Lung (tissue), 11 donors: ENCODE measurements at regions not wholly inside any gene's neighbourhood (a gene's known extent, or its start where the extent isn't known, plus 50 kb on each side); places are given as distances from the start of the nearest gene placed in this dataset.

Source experiments
- ATAC-seq: fragments of 200-7000 bp; cut with Tn5 transposase; one replicate; pipeline ENCODE4 v1.9.1; 2020; ENCODE audit warnings: moderate number of reproducible peaks; ENCODE audit not compliant: insufficient read depth, low FRiP score
- DNase-seq, 3 donors: peaks; one replicate each; pipeline ENCODE4 v3.0.0-alpha.2; 2013 to 2017
- H3K27ac ChIP-seq, 2 donors: one replicate each; pipeline ENCODE4 v1.5.1; 2013; ENCODE audit warnings: mild to moderate bottlenecking in 2 of 2, moderate library complexity in 2 of 2, control low read depth in 1 of 2, inconsistent platforms in 1 of 2, low read depth in 1 of 2, low read length in 1 of 2
- H3K27me3 ChIP-seq, 3 donors: one replicate each; pipeline ENCODE4 v1.5.1; 2013; ENCODE audit warnings: low read length in 2 of 3; ENCODE audit not compliant: control insufficient read depth in 3 of 3, insufficient read depth in 3 of 3
- H3K36me3 ChIP-seq, 4 donors: one replicate each; pipeline ENCODE4 v1.5.1; 2013; ENCODE audit warnings: low read length in 4 of 4, mild to moderate bottlenecking in 1 of 4, moderate library complexity in 1 of 4; ENCODE audit not compliant: control insufficient read depth in 4 of 4, insufficient read depth in 4 of 4
- H3K4me1 ChIP-seq, 5 donors: one replicate each; pipeline ENCODE4 v1.5.1; 2013; ENCODE audit warnings: low read length in 5 of 5, mild to moderate bottlenecking in 2 of 5, moderate library complexity in 1 of 5; ENCODE audit not compliant: control insufficient read depth in 5 of 5, insufficient read depth in 5 of 5
- H3K4me3 ChIP-seq: one replicate; pipeline ENCODE4 v1.5.1; 2013; ENCODE audit warnings: mild to moderate bottlenecking, control low read depth, moderate library complexity
- H3K9ac ChIP-seq, 2 donors: one replicate each; pipeline ENCODE4 v1.5.1; 2013; ENCODE audit warnings: low read length in 2 of 2, control low read depth in 1 of 2; ENCODE audit not compliant: insufficient read depth in 1 of 2
- H3K9me3 ChIP-seq, 4 donors: one replicate each; pipeline ENCODE4 v1.5.1; 2013; ENCODE audit warnings: low read length in 3 of 4, mild to moderate bottlenecking in 1 of 4, moderate library complexity in 1 of 4; ENCODE audit not compliant: control insufficient read depth in 4 of 4, insufficient read depth in 3 of 4
- WGBS, 2 donors: extraction: QIAGEN DNeasy Blood & Tissue Kit; methylation state at CpG; one replicate each; pipeline ENCODE4 v1.1.7; 2013; 5-methylcytosine and 5-hydroxymethylcytosine counted together
- TF ChIP-seq, protein P1 (sequence below): IDR thresholded peaks from 2 replicates; pipeline ENCODE4 v1.5.1; 2012; ENCODE audit warnings: mild to moderate bottlenecking; ENCODE audit errors: control extremely low read depth, extremely low read depth
- donor health status: control.
- donor health status: control.
- donor health status: Bipolar disorder and iron deficiency.
- donor health status: healthy.
- donor health status: DM: yes; HTN: yes; CAD: no.

DNA sequence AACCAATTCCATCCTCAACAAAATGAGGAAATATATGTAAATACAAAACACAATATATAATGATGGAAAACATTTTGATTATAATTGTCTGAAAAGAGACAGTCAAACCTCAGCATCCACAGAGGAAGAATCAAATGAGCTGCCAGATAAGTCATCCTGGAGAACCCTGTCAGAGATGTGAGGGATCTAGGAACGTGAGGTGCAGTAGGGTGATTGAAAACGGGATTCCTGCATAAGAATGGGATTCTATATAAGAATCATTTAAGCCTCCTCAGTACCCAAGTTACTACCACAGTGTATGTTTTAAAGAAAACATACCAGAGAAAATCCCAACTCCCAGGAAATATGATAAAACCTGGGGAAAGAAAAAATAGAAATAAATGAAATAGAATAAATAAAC, 690.5 kb downstream of the FRK start:
- WGBS, 2 donors: 62 to 66% methylated on average over 2 of the region's 2 CpGs
- TF ChIP-seq, protein P1, sequence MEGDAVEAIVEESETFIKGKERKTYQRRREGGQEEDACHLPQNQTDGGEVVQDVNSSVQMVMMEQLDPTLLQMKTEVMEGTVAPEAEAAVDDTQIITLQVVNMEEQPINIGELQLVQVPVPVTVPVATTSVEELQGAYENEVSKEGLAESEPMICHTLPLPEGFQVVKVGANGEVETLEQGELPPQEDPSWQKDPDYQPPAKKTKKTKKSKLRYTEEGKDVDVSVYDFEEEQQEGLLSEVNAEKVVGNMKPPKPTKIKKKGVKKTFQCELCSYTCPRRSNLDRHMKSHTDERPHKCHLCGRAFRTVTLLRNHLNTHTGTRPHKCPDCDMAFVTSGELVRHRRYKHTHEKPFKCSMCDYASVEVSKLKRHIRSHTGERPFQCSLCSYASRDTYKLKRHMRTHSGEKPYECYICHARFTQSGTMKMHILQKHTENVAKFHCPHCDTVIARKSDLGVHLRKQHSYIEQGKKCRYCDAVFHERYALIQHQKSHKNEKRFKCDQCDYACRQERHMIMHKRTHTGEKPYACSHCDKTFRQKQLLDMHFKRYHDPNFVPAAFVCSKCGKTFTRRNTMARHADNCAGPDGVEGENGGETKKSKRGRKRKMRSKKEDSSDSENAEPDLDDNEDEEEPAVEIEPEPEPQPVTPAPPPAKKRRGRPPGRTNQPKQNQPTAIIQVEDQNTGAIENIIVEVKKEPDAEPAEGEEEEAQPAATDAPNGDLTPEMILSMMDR: no peak

DNA sequence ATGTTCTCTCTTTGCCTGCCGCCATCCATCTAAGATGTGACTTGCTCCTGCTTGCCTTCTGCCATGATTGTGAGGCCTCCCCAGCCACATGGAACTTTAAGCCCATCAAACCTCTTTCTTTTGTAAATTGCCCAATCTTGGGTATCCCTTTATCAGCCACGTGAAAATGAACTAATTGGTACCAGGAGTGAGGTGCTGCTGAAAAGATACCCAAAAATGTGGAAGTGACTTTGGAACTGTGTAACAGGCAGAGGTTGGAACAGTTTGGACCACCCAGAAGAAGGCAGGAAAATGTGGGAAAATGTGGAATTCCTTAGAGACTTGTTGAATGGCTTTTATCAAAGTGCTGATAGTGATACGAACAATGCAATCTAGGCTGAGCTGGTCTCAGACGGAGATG, 694.9 kb downstream of the FRK start:
- H3K4me3 ChIP-seq: no peak overlapping the region
- WGBS, 2 donors: 81 to 85% methylated on average over 4 of the region's 4 CpGs
- H3K4me1 ChIP-seq: no peaks in the 10 kb centered on the region
- no peaks in the 10 kb centered on the region for H3K27me3 ChIP-seq
- H3K36me3 ChIP-seq: no peaks in the 10 kb centered on the region
- no peak overlapping the region for H3K9ac ChIP-seq
- no peak for DNase-seq
- H3K9me3 ChIP-seq: peaks cover 0 to 4% (median 1%) of the 10 kb centered on the region in 4 donors
- H3K27ac ChIP-seq: no peak overlapping the region
- TF ChIP-seq, protein P1: no peak
- no peak for ATAC-seq

More for the DNA sequence above, 690.5 kb downstream of the FRK start:
- H3K9ac ChIP-seq: no peak overlapping the region
- no peak overlapping the region for H3K4me3 ChIP-seq
- no peaks in the 10 kb centered on the region for H3K4me1 ChIP-seq
- H3K27me3 ChIP-seq: no peaks in the 10 kb centered on the region
- no peak overlapping the region for H3K27ac ChIP-seq
- no peaks in the 10 kb centered on the region for H3K36me3 ChIP-seq
- peaks cover 0 to 4% (median 1%) of the 10 kb centered on the region in 4 donors for H3K9me3 ChIP-seq
- DNase-seq (no peak), ATAC-seq (no peak)

DNA sequence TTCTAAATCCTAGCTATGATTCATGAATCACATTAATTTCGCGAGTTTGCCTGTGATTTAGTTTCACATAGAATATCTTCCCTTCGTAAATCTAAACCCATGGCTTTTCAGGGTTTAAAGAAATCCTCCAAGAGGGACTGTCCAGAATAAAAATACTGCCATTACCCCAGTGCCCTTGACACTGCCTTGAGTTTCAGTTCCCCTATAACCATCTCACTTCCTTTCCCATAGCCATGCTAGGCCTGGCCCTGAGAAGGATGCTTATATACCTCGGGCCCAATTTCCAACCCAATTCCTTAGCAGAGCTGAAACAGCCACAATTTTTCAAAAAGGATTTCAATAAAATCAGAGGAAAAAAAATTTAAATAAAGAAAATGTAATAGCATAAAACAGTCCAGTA, 697.3 kb downstream of the FRK start:
- DNase-seq: no peak
- TF ChIP-seq, protein P1: no peak
- H3K36me3 ChIP-seq: no peaks in the 10 kb centered on the region
- peaks cover 0 to 4% (median 1%) of the 10 kb centered on the region in 4 donors for H3K9me3 ChIP-seq
- ATAC-seq: no peak
- H3K9ac ChIP-seq: no peak overlapping the region
- no peaks in the 10 kb centered on the region for H3K27me3 ChIP-seq
- no peak overlapping the region for H3K27ac ChIP-seq
- H3K4me1 ChIP-seq: no peaks in the 10 kb centered on the region
- no peak overlapping the region for H3K4me3 ChIP-seq
- WGBS, 2 donors: 91% methylated on average over 4 of the region's 4 CpGs

DNA sequence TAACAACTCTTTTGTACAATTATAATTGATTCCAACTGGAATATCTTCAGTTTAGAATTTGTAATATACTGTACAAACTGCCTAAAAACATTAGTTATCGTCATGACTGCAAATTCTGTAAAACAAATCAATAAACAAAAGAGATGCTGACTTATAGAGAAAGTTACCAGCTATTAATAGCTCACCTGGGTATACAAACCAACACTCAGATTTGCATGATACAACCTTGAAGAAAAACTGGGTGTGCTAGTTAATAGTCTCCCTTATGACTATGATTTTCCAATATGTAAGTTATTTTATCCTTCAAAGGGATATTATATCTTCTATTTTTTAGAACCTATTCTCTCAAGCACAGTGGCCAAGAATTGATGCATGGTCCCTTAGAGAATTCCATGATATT, 698.5 kb downstream of the FRK start:
- H3K36me3 ChIP-seq: no peaks in the 10 kb centered on the region
- peaks cover 0 to 4% (median 1%) of the 10 kb centered on the region in 4 donors for H3K9me3 ChIP-seq
- H3K27ac ChIP-seq: no peak overlapping the region
- TF ChIP-seq, protein P1: no peak
- ATAC-seq (no peak), DNase-seq (no peak)
- no peaks in the 10 kb centered on the region for H3K4me1 ChIP-seq
- 84 to 86% methylated on average over 1 of the region's 1 CpG for WGBS, 2 donors
- H3K9ac ChIP-seq: no peak overlapping the region
- no peaks in the 10 kb centered on the region for H3K27me3 ChIP-seq
- H3K4me3 ChIP-seq: no peak overlapping the region
